Cardiac muscle cell (in vitro differentiated cells and primary cell): ENCODE measurements at regions not wholly inside any gene's neighbourhood (a gene's known extent, or its start where the extent isn't known, plus 50 kb on each side); places are given as distances from the start of the nearest gene placed in this dataset.

Experiments
- DNase-seq, 2 donors: peaks; one replicate each; pipeline versions ENCODE4 v3.0.0 to v3.0.0-alpha.2; 2010 to 2017; ENCODE audit warnings: low read depth in 1 of 2, low spot score in 1 of 2
- H3K27ac ChIP-seq: fragments of 200-600 bp; sonication (generic); 2 replicates; pipeline ENCODE4 v1.5.1; 2016
- H3K27me3 ChIP-seq: fragments of 200-600 bp; sonication (generic); 2 replicates; pipeline ENCODE4 v1.6.0; 2016; ENCODE audit warnings: control low read depth
- H3K36me3 ChIP-seq: fragments of 200-600 bp; sonication (generic); 2 replicates; pipeline ENCODE4 v1.5.1; 2016; ENCODE audit warnings: control low read depth
- H3K4me1 ChIP-seq: fragments of 200-600 bp; sonication (generic); 2 replicates; pipeline ENCODE4 v1.8.1; 2017; ENCODE audit warnings: low read depth, mild to moderate bottlenecking, mixed run types
- H3K4me3 ChIP-seq: fragments of 200-600 bp; sonication (generic); 2 replicates; pipeline ENCODE4 v1.5.1; 2016; ENCODE audit warnings: mild to moderate bottlenecking
- H3K9me3 ChIP-seq: fragments of 200-600 bp; sonication (generic); 2 replicates; pipeline ENCODE4 v1.5.1; 2017; ENCODE audit warnings: low read depth, mild to moderate bottlenecking, control low read depth
- CTCF ChIP-seq: IDR thresholded peaks from 2 replicates; pipeline ENCODE4 v1.5.1; 2012; ENCODE audit warnings: low read depth, mild to moderate bottlenecking, low read length

- no peak for TF ChIP-seq CTCF
- H3K27ac ChIP-seq, result no peak overlapping the region
Observed at GRCh38 chr22:25361899-25362214, 142.4 kb downstream of the CRYBB2 start.

DNA sequence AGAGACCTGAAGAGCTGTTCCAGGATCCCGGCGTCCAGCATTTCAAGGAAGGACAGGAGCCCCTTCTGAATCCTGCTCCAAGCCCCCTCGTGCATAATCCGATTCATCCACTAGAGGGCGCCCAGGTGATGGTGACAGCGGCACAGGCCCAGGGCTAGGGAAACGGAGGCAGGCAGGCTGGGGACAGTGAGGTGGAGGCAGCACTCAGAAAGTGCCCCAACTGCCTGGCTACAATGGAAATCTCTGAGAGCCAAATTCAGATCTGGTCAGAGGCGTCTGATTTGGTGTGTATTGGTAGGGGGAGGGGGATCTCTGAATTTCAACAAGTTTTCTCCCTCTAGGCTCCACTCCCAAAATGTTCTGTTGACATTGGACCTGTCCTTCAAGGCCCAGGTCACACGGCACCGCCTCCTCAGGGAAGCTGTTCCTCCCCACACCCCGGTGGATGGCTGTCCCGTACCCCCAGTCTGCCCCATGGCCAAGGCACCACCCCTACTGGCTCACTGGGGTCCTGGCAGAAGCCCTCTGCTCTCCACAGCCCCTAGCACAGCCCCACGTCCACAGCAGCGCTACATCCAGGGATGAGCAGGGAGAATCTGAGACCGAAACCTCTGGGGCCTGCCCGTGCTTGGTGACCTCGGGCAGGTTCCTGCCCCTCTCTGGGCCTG lies 142.9 kb downstream of the CRYBB2 start:
- H3K4me1 ChIP-seq, result no peaks in the 10 kb centered on the region
- no peak overlapping the region for H3K4me3 ChIP-seq
- no peaks in the 10 kb centered on the region for H3K27me3 ChIP-seq
- no peaks in the 10 kb centered on the region for H3K9me3 ChIP-seq
- peak; percentile 96 for TF ChIP-seq CTCF
- H3K27ac ChIP-seq, result no peak overlapping the region
- peak; percentile 54 to 71 for DNase-seq
- H3K36me3 ChIP-seq, result no peaks in the 10 kb centered on the region

More at GRCh38 chr22:25361899-25362214, 142.4 kb downstream of the CRYBB2 start:
- Histone ChIP-seq H3K27me3 (no peaks in the 10 kb centered on the region), H3K4me3 (no peak overlapping the region), H3K9me3 (no peaks in the 10 kb centered on the region), H3K36me3 (no peaks in the 10 kb centered on the region), H3K4me1 (no peaks in the 10 kb centered on the region)
- no peak for DNase-seq

DNA sequence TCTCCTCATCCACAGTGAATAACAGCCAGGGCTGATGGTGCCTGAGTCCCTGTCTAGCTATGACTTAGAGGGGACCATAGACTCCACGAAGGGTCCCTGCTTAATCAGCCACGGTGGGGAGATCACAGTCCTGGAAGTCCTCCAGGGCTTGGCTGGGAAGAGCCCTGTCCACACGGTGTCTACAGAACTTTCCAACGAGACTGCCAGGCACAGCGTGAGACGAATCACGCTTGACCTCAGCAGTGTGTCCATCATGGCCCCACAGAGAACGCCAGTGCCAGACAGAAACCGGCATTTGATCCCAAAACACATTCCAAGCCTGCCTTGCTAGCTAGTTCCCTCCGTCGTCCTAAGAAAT lies 143.4 kb downstream of the CRYBB2 start:
- no peaks in the 10 kb centered on the region for H3K9me3 ChIP-seq
- H3K4me1 ChIP-seq, result no peaks in the 10 kb centered on the region
- no peak for DNase-seq
- TF ChIP-seq CTCF, result no peak
- no peak overlapping the region for H3K4me3 ChIP-seq
- H3K36me3 ChIP-seq, result no peaks in the 10 kb centered on the region
- H3K27ac ChIP-seq, result no peak overlapping the region
- no peaks in the 10 kb centered on the region for H3K27me3 ChIP-seq

- no peak overlapping the region for H3K4me3 ChIP-seq
- DNase-seq, result no peak
- no peak overlapping the region for H3K27ac ChIP-seq
- TF ChIP-seq CTCF, result no peak
- no peaks in the 10 kb centered on the region for H3K27me3 ChIP-seq
- no peaks in the 10 kb centered on the region for H3K9me3 ChIP-seq
- H3K36me3 ChIP-seq, result no peaks in the 10 kb centered on the region
- no peaks in the 10 kb centered on the region for H3K4me1 ChIP-seq
Observed at GRCh38 chr22:25363474-25363873, 144.0 kb downstream of the CRYBB2 start.

GRCh38 chr22:25364281-25364680 lies 144.8 kb downstream of the CRYBB2 start:
- TF ChIP-seq CTCF, result no peak
- DNase-seq, result no peak
- no peaks in the 10 kb centered on the region for H3K36me3 ChIP-seq
- H3K9me3 ChIP-seq, result no peaks in the 10 kb centered on the region
- no peaks in the 10 kb centered on the region for H3K27me3 ChIP-seq
- no peak overlapping the region for H3K27ac ChIP-seq
- no peak overlapping the region for H3K4me3 ChIP-seq
- H3K4me1 ChIP-seq, result no peaks in the 10 kb centered on the region
